Stimulated activated CD4-positive, alpha-beta T cell treated with anti-CD3 and anti-CD28 coated beads, Interleukin-15, amount 100 ng/mL, for 24 hours (primary cell): ENCODE measurements at regions not wholly inside any gene's neighbourhood (a gene's known extent, or its start where the extent isn't known, plus 50 kb on each side); places are given as distances from the start of the nearest gene placed in this dataset.
"Not testable (repeated sequence)": the region's sequence is repeated elsewhere in the genome, so short reads cannot be mapped to it uniquely, and the experiment has no call there.

Source experiments
- DNase-seq: peaks from one replicate; pipeline ENCODE4 v3.0.0-alpha.2; 2020

DNA sequence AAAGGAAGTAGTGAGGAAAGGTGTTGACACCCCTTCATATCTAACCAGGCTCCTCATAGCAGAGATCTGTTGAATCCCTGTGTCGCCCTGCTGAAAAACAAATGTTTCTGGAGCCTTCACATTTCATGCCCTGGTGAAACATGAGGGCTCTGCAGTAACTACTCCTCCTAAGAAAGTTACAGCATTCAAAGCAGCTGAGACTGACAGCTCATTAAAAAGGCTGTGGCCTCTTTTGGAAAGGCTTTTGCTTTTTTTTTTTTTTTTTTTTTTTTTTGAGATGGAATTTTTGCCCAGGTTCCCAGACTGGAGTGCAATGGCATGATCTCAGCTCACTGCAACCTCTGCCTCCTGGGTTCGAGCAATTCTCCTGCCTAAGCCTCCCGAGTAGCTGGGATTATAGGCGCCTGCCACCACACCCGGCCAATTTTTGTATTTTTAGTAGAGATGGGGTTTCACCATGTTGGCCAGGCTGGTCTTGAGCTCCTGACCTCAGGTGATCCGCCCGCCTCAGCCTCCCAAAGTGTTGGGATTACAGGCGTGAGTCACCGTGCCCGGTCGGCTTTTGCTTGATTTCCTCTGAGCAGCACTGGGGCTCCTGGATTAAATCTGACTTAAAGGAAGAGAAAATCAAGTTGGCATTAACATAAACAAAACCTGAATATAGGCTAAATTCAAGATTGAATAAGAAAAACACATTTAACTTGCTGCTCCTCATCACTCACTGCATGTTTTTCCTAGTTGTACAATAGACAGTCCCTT is 112.9 kb downstream of the PCSK1 start:
- DNase-seq: not testable (repeated sequence)

DNA sequence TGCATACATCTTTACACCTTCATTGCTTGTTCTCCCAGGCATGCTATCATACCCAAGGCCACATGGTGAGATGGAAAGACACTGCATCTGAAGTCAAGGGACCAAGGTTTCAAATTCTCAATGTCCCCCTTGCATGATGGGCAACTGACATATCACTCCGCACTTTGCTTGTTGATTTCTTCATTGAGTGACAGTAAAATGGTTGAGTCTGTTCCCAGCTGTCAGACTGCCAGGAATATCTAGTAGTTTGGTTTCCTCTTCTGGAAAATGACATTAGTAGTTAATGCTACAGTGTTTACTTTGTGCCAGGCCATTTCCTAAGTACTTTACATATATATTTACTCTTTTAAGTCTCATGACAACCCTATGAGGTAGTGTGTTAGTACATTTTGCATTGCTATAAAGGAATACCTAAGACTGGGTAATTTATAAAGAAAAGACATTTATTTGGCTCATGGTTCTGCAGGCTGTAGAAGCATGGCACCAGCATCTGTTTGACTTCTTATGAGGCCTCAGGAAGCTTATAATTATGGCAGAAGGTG is 114.4 kb downstream of the PCSK1 start:
- DNase-seq: no peak

DNA sequence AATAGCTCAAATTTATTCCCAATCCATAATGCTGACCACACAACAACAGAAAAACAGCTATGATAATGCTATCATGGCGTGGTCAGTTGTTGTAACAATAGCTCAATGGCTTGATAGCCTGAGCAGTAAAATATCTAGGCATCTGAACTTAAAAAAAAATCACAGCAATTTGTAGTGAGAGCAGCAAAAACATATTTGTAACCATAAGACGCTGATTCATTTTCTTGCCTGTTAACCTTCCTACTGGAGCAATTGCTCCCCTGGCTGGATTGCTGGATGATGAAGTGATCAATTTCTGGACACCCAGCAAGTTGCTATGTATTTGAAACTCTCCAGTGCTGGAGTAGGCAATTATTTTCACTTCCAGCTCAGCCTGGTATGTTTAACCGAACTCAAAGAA is 115.1 kb downstream of the PCSK1 start:
- no peak for DNase-seq

DNA sequence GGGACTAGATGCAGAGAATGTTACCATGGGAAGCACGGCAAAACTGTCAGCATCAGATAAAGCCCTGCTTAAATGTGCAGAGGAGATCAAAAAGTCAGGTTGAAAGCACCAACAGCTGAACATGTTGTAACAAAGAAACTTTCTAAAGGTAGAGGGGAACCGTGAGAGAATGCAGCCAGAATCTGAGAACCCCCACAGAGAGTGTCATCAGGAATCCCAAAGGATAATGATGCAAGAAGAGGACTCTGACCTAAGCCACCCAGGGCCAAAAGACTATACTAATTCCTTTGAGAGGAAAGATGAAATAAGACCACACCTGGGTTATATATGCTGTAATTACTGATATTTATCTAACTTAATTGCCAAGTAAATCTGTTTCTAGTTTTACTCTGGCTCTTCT is 116.6 kb downstream of the PCSK1 start:
- DNase-seq: no peak

DNA sequence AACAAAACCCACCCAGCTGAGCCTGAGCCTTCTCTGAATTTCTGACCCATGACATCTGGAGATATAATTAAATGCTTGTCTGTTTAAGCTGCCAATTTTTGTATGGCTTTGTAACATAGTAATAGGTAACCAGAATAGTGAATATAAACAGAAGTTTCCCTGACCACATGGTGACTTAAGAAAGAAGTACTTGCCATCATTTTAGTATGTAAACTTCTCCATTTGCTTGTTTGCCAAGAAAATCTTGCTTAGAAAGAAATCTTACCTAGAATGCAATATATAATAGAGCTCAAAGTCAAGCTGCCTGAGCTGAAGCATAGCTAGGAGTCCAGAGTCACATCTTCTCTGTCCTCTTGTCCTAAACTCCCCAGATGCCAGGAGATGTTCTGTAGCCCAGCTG is 117.0 kb downstream of the PCSK1 start:
- no peak for DNase-seq

DNA sequence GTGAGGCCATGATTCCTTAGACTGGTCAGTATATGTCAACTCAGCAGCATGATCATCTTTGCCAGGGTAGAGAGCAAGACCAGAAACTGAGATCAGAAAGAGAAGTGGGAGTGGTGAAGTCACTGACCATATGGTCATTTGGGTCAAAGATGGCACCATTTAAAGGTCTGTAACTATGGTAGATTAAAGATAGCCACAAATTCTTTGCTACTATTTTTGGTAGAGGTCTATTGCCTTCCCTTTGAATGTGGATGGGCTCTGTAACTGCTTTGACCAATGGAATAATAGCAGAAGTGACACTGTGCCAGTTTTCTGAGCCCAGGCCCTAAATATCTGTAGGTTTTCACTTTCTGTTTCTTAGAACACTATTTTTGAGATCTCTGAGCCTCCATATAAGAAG is 117.6 kb downstream of the PCSK1 start:
- no peak for DNase-seq

DNA sequence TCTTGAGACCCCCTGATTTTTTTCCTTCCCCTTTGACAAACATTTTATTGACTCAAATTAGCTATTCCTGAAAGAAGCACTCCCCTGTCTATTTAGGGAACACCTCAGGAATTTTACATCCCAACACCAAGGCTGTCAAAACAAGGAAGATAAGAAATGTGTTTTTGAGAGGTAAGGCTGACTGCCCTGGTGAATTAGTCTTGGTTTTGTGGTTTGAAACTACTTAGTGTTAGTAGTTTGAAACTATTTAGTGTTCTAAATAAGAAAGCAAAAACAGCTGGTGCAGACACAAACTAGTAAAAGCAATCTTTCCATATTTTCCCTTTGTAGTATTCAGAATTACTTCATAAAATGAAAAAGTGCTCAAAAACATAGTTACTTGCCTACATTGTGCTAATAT is 120.7 kb downstream of the PCSK1 start:
- no peak for DNase-seq

DNA sequence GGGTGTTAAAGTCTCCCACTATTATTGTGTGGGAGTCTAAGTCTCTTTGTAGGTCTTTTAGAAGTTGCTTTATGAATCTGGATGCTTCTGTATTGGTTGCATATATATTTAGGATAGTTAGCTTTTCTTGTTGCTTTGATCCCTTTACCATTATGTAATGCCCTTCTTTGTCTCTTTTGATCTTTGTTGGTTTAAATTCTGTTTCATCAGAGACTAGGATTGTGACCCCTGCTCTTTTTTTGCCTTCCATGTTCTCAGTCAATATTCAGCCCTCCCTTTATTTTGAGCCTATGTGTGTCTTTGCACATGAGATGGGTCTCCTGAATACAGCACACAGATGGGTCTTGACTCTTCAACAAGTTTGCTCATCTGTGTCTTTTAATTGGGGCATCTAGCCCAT is 126.0 kb downstream of the PCSK1 start:
- not testable (repeated sequence) for DNase-seq

DNA sequence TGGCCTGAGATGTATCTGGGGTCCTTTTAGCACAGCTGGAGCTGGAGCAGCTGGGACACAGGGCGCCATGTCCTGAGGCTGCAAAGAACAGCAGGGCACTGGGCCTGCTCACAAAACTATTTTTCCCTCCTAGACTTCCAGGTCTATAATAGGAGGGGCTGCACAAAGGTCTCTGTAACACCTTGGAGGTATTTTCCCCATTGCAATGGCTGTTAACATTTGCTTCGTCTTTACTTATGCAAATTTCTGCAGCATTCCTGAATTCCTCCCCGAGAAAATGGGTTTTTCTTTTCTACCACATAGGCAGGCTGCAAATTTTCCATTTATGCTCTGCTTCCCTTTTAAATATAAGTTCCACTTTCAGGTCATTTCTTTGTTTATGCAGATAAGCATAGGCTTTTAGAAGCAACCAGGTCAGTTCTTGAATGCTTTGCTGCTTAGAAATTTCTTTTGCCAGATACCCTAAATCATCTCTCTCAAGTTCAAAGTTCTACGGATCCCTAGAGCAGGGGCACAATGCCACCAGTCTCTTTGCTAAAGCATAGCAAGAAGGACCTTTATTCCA is 130.8 kb downstream of the PCSK1 start:
- DNase-seq: no peak

DNA sequence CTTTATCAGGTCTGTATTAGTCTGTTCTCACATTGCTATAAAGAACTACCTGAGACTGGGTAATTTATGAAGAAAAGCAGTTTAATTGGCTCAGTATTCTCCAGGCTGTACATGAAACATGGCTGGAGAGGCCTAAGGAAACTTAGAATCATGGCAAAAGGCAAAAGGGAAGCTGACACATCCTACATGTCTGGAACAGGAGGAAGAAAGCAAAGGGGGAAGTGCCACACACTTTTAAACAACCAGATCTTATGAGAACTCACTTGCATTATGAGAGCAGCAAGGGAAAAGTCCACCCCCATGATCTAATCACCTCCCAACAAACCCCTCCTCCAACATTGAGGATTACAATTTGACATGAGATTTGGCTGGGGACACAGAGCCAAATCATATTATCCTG is 132.1 kb downstream of the PCSK1 start:
- no peak for DNase-seq

DNA sequence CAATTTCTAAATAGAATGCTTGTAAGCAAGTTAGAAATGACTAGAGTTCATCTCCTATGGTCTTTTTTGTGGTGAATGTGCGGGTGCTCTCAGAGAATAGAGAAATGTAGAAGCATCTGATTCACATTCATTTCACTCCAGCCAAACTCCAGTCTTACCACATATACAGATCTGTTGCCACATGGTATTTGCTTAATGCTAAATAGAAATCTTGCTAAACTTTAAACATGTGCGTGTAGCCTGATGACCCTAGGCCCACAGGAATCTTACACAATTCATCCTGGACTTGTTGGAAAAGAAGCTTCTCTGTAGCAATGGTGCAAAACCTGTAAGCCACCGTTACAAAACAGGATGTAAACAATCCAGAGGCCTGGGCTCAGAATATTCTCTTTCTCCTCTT is 135.2 kb downstream of the PCSK1 start:
- no peak for DNase-seq

DNA sequence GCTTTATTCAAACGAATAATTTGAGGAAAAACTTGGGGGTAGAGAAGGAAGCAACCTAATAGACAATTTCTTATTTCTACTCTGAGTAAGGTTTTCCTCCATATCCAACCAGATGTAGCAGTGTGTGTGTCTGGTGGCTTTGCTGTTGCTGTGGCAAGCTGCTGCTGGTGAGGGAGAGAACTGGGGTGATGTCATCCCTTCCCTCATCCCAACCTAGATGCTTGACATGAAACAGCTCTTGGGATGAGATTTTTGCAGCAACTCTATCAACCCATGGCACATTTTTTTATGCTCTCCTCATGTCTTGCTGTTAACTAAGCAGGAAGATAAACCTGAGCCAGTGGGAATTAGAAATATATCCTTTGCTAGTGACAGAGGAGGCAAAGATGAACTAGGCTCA is 135.8 kb downstream of the PCSK1 start:
- DNase-seq: no peak

DNA sequence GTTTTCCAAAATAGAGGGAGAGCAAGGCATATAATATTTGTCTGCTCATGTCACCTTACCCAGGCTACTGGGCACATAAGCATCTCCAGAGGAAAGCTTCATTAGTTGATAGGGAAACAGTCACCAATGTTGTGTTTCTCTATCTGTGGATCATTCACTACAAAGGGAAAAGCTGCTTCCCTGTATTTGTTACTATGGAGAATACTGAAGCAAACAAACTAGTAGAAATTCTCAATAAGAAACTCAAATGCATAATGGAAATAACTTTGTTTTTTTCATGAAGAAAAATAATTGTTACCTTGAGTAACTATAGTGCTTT is 138.2 kb downstream of the PCSK1 start:
- no peak for DNase-seq

DNA sequence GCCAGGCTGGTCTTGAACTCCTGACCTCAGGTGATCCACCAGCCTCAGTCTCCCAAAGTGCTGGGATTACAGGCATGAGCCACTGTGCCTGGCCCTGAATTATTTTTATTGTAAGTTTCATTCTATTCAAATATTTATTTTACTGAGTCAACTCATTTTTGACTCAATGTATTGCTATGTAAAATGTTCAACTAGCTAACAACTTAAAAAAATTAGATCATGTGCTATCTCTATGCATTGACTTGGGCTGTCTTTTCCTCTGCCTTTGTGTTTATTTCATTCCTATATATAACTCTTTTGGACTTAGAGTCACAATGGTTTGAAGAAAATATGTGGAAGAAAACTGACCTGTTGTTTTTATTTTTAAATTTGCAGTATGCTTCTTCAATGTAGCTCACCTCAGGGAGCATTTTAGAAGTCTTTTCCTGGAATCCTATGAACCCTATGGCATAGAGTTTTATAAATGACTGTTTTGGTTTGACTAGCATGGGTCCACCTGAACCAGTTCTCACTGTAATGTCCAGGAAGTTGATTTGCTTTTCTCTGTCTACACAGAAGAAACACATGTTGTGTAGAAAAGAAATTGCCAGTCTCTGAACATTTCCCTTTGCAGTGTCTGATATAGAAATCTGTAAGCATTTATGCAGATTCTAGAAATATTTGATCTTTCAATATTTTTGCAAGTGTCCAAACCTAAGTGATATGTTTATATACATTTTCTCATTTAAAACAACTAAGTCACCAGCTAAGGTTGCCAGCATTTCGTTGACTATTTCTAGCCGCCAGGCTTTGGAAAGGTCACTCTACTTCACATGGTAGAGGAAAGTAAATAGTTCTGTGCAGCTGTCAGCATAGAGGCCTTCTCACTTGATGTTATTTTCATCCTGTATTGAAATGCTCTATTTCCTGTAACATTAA is 138.8 kb downstream of the PCSK1 start:
- DNase-seq: no peak

DNA sequence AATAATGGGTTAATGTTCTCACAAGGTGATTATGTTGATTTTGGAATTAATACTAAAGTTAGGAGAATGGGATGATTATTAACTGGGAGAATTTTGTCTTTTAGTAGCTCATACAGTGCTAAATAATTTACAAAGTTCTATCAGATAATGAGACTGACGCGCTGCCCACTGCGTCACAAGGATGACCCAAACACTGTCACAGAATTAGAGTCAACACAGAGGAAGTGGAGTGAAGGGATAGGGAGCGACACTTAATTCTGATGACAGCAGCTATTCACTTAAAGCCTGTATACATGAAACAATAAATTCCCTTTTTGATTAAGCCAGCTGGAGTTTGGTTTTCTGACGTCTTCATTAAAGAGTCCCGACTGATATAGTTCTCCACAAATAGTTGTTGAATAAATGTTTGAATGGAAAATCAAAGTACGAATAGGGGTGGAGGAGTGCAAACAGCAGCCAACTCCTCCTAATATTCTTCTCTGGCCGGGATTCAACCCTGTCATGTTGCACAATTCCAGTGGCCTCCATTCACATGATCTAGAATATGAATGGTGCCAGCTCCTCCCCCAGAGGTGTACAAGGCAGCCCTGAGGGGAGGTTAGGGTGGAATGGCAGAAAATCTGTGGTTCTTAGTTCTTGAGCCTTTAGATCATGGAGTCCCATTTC is 140.3 kb downstream of the PCSK1 start:
- DNase-seq: no peak

DNA sequence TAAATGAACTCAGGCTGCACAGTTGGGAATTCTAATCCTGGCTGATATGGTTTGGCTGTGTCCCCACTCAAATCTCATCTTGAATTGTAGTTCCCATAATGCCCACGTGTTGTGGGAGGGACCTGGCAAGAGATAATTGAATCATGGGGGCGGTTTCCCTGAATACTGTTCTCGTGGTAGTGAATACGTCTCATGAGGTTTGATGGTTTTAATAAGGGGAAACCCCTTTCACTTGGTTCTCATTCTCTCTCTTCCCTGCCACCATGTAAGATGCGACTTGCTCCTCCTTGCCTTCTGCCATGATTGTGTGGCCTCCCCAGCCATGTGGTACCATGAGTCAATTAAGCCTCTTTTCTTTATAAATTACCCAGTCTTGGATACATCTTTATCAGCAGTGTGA is 143.8 kb downstream of the PCSK1 start:
- DNase-seq: peak; percentile 41

DNA sequence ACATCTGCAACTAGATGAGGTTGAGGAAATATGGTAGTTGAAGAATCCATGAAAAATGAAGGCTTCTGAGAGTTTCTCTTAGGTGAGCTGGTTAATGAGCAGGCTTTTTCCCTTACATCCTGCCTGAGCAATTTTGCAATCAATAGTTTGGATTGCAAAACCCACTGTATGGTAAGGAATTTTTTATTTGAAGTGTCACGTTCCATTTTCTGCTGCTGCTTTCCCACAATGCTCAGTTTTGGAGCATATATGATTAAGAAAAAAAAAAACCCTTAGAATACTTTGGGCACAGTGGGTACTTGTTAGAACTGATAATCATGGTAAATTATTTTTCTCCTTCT is 144.2 kb downstream of the PCSK1 start:
- no peak for DNase-seq

DNA sequence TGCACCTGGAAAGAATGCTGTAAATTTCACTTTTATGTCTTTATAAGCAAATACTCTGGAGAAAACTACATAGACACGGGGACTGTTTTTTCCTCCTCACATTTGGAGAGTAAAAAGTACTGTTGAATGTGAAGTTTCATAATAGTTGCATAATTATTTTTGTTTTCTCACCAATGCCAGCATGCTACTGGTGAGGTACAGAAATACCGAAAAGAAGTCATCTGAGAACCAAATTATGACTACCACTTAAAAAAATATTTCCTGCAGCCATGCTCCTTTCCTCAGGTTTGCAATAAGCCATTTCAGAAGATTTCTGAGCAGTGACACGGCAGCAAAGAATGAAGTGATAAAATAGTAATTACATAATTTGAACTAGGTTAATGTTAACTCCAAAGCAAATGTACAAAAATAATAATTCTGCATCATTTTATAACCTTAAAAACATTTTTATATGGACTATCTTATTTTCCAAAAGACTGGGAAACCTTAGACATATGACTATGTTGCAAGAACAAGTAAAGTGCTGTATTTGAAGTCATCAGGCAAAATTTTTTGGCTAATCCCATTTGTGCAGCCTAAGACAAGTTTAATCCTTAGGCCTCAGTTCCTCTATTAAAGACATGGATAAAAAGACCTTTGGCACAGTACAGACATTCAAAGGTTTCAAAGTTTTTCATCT is 144.7 kb downstream of the PCSK1 start:
- DNase-seq: no peak

DNA sequence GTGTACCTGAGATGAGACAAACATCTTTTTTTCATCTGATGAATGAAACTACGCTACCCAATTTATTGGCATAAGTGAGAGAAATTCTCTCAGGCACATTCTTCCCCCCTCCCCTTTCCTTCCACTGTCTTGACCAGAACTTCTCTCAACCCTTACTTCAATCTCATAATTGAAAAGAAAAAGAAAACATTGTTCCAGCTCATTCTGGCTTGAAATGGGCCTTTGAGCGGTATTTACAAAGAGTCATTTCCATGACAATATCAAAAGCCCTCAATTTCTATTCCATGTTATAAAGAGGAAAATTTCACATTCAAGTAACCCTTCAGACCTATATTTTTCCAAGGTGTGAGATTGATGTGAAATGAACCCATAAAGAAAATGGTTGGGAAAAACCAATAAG is 145.9 kb downstream of the PCSK1 start:
- DNase-seq: no peak

DNA sequence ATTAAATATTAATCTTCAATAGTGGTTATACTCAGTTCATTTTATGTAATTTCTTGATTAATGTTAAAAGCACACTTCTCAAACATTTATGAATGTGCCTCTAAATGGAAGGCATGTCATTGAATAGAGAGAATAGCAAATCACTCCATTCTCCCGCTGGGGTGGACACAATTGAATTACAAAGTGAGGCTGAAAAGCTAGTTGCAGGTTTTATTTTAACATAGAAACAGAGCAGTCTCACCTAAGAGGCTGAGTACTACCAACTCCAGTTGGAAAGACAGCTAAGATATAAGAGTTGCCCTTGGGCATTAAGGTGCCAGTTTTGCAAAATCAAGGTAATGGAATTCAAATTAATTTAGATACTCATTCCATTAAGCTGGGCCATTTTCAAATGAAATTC is 147.2 kb downstream of the PCSK1 start:
- DNase-seq: no peak

DNA sequence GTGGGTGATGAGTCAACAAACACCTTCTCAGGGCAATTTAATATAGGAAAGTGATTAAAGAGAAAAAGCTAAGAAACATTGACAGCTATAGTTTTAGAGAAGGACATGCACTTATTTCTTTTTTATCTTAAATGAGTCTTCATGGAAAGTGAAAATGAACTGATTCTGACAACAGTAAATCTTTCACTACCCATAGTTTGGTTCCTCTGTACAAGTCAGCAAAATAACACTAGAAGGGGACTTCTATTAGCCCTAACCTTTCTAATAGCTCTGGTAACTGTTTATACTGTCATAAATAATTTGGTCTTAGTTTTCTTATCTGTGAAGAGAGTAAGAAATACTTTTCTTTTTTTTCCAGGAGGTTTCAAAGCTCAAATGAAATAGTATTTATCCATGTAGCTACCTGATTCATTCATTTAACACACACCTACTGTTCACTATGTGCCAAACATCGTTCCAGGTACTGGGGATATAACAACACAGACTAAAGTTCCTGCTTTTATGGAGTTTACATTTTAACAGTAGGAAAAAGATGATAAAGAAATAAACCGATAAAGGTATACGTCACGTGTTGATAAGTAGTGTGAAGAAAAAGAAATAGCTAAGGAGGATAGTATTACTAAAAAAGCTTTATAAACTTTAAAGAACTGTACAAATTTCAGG is 148.2 kb downstream of the PCSK1 start:
- DNase-seq: no peak

DNA sequence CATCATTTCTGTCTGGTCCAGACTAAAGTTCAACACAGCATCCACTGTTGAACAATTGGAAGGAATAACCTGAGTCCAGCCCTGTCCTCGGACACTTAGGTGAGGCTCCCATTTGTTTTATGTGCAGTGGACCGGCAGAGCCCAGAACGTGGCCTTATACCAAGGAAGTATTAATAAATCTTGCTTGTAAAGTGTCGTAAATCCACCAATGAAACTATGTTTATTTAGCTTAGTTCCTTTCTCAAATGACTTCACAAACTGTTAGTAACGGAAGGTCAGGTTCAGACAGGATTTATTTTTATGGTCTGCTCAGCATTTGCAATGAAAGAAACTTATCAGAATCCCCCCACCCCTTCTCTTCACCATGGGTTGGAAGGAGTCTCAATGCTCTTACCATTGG is 149.5 kb downstream of the PCSK1 start:
- no peak for DNase-seq
